GM10266 (cell line): ENCODE measurements at regions not wholly inside any gene's neighbourhood (a gene's known extent, or its start where the extent isn't known, plus 50 kb on each side); places are given as distances from the start of the nearest gene placed in this dataset.

Source experiments
- DNase-seq: peaks from one replicate; pipeline ENCODE4 v3.0.0; 2012; ENCODE audit errors: extremely low spot score
- TF ChIP-seq, protein P1 (sequence below): IDR thresholded peaks from 2 replicates; pipeline ENCODE4 v1.5.1; 2012; ENCODE audit warnings: mild to moderate bottlenecking, low read depth; ENCODE audit not compliant: control insufficient read depth, insufficient read depth; ENCODE audit errors: missing control alignments

- no peak for DNase-seq
- TF ChIP-seq, protein P1, sequence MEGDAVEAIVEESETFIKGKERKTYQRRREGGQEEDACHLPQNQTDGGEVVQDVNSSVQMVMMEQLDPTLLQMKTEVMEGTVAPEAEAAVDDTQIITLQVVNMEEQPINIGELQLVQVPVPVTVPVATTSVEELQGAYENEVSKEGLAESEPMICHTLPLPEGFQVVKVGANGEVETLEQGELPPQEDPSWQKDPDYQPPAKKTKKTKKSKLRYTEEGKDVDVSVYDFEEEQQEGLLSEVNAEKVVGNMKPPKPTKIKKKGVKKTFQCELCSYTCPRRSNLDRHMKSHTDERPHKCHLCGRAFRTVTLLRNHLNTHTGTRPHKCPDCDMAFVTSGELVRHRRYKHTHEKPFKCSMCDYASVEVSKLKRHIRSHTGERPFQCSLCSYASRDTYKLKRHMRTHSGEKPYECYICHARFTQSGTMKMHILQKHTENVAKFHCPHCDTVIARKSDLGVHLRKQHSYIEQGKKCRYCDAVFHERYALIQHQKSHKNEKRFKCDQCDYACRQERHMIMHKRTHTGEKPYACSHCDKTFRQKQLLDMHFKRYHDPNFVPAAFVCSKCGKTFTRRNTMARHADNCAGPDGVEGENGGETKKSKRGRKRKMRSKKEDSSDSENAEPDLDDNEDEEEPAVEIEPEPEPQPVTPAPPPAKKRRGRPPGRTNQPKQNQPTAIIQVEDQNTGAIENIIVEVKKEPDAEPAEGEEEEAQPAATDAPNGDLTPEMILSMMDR = no peak
Observed at GRCh38 chr2:16043627-16044026, 103.3 kb downstream of the MYCN start.

DNA sequence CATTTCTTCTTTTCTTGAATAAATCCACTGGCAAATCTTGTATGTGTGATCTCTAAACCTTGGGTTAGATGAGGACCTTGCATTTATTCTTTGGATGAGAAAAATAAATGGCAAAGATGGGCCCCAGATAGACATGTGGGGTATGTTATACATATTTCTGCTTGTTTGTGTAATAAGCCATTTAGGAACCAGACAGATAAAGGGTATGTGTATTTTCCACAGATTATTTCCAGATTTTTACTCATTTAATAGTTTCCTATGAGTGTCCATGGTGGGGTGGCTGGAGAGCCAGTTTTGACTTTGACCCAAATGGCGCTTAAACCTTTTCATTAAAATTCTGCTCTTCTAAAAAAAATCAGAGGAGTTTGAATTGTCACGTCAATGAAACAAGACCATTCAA is 102.8 kb downstream of the MYCN start:
- TF ChIP-seq, protein P1 = no peak

DNA sequence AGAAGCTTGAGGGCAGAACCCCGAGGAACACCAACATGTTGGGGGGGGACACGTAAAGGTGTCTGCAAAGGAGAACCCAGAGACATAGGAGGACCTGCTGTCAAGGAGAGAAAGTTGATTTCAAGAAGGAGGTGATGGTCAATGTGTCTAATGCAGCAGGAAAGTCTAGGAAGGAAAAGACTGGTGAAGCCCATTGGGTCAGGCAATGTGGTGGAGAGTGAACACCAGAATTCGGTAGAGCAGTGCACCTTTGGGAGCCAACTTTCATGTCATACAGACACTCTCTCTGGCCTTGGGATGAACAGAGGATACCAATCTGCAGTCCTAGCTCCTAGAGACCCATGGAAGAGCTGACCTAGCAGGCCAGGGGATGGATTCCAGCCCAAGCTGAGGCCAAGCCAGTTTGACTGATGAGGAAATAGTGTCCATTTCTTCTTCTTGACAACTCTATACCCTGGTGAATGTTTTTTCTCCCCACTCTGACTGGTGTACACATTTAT is 101.9 kb downstream of the MYCN start:
- DNase-seq = no peak
- TF ChIP-seq, protein P1 = no peak

More for the DNA sequence above, 102.8 kb downstream of the MYCN start:
- no peak for DNase-seq

- no peak for DNase-seq
- TF ChIP-seq, protein P1 = no peak
Observed at GRCh38 chr2:16040271-16041010, 100.1 kb downstream of the MYCN start.

DNA sequence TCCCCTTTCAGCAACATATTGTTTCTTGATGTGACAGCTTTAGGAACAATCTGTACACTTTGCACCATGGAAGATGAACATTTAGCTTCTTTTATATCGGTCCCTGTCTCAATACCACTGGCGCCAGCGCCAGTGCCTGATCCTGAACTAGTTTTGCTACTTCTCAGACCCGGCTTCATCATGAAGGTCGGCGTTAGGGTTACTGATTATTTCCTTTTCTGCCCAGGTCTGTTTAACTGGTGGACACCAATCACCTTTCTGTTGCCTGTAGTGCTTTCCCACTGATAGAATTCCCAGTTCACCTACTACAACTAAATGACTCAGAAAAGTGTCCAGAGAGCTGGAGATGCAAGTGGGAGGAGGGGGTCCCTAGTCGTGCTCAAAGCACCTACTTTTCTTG is 99.5 kb downstream of the MYCN start:
- no peak for DNase-seq
- TF ChIP-seq, protein P1 = no peak

DNA sequence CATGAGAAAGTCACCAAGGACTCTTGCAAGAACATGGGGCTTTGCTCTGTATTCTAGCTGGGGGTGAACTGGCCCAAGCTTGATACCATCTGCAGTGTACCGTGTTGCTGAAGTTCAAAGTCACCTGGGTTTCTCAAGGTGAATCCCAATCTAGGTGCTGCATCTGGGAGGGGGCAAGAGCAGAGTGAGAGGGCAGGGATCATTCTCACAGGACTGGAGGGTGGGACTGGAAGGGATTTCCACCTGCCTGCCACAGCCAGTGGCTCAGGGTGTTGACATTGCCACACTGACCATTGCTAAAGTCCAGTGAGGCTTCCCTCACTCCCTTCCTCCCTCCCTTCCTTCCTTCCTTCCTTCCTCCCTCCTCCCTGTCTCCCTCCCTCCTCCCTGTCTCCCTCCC is 98.7 kb downstream of the MYCN start:
- TF ChIP-seq, protein P1 = no peak
- no peak for DNase-seq

GRCh38 chr2:16038621-16039020 is 98.3 kb downstream of the MYCN start:
- TF ChIP-seq, protein P1 = no peak
- no peak for DNase-seq
